ENCODE measurements at regions not wholly inside any gene's neighbourhood (a gene's known extent, or its start where the extent isn't known, plus 50 kb on each side); places are given as distances from the start of the nearest gene placed in this dataset.

DNA sequence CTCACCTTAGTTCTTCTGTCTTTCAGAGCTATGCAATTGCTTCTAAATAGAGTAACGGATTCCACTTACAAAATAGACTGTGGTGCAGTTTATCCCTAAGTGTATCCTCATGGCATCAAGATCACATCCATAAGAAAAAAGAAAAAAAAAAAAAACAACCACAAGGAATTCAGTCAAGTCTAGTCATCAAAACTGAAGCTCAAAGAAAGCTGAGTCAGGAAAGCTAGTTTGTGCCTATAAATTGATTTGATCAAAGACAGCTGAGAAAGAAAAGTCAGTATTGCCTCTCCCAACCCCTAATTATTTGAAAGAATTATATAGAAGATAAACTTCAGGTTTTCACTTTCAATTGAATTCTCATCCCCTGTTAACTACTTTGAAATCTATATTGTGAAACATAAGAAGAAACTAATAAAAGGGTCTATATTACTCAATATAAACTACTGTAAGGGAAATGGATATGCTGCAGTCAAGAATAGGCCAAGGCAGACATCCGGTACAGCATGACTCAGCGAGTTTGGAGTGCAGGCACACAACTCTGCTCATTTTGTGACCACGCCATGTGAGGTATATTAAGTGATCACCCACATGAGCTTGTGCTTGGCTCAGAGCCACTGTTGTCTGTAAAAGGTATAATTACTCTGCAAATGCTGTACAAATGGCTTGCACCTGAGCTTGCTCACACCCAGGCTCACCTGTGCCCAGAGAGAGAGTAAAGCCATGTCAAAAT, 568.1 kb upstream of the CRIM1 start:
- Histone ChIP-seq H3K79me2 (ENCODE audit: low read length) (no peaks in the 10 kb centered on the region), H3K36me3 (ENCODE audit: low read depth, low read length) (no peaks in the 10 kb centered on the region), H3K4me3 (ENCODE audit: low read length) (no peak overlapping the region), H3K4me2 (ENCODE audit: low read length) (no peak overlapping the region), H4K20me1 (ENCODE audit: low read length) (no peaks in the 10 kb centered on the region), H2AFZ (ENCODE audit: low read length) (no peak overlapping the region), H3K9ac (ENCODE audit: low read length) (no peak overlapping the region), H3K9me3 (ENCODE audit: low read length) (peaks cover 9% of the 10 kb centered on the region; the same call in 1 of the 2 replicates), H3K27me3 (ENCODE audit: low read length) (no peaks in the 10 kb centered on the region), H3K9me2 (replicated peaks; ENCODE audit: low read length) (no peaks in the 10 kb centered on the region), H3K27ac (ENCODE audit: low read length) (no peak overlapping the region), H3F3A (ENCODE audit: low read length, unreplicated experiment) (no peaks in the 10 kb centered on the region), H3K4me1 (ENCODE audit: insufficient read depth, low read length) (no peaks in the 10 kb centered on the region)
- intact Hi-C loops (cut with micrococcal nuclease) = no loop called here
- POLR2A ChIA-PET (ENCODE audit: unreplicated experiment) = no interaction called here
- no TSS peak for BruUV-seq (replicated peaks)
- TF ChIP-seq EZH2phosphoT487 (IDR thresholded peaks at IDR 0.05; ENCODE audit: borderline replicate concordance, low read length) (no peak), EZH2 (IDR thresholded peaks at IDR 0.05; ENCODE audit: low read length, unreplicated experiment) (no peak)
- TF ChIP-seq, protein P1, sequence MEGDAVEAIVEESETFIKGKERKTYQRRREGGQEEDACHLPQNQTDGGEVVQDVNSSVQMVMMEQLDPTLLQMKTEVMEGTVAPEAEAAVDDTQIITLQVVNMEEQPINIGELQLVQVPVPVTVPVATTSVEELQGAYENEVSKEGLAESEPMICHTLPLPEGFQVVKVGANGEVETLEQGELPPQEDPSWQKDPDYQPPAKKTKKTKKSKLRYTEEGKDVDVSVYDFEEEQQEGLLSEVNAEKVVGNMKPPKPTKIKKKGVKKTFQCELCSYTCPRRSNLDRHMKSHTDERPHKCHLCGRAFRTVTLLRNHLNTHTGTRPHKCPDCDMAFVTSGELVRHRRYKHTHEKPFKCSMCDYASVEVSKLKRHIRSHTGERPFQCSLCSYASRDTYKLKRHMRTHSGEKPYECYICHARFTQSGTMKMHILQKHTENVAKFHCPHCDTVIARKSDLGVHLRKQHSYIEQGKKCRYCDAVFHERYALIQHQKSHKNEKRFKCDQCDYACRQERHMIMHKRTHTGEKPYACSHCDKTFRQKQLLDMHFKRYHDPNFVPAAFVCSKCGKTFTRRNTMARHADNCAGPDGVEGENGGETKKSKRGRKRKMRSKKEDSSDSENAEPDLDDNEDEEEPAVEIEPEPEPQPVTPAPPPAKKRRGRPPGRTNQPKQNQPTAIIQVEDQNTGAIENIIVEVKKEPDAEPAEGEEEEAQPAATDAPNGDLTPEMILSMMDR (conservative IDR thresholded peaks at IDR 0.05; ENCODE audit: low read depth, low read length) = no peak
- ATAC-seq (no peak), DNase-seq (peak; percentile 6)
- CTCF ChIA-PET = no interaction called here

DNA sequence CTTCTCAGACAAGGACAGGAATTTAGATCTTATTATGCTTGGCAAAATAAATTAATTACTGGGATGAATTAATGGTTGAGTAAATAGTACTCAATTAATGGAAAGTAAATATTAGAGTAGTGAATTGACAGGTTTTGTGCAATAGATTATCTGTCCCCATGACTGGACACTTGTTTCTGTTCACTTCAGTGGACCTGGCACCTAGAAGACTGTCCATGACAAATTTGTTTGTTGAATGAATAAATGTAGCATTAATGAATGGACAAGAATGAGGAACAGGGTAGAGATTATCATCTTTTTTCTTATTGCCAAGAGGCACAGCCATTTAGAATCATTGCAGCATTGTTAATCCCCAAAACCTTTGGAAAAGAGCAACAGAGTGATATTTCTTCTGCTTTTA, 570.0 kb upstream of the CRIM1 start:
- intact Hi-C loops (cut with micrococcal nuclease) = no loop called here
- Histone ChIP-seq H3K27me3 (ENCODE audit: low read length) (no peaks in the 10 kb centered on the region), H4K20me1 (ENCODE audit: low read length) (no peaks in the 10 kb centered on the region), H3K4me2 (ENCODE audit: low read length) (no peak overlapping the region), H3K9ac (ENCODE audit: low read length) (no peak overlapping the region), H3K36me3 (ENCODE audit: low read depth, low read length) (no peaks in the 10 kb centered on the region), H3K9me2 (replicated peaks; ENCODE audit: low read length) (no peaks in the 10 kb centered on the region), H3K4me3 (ENCODE audit: low read length) (no peak overlapping the region), H3K4me1 (ENCODE audit: insufficient read depth, low read length) (no peaks in the 10 kb centered on the region), H3K79me2 (ENCODE audit: low read length) (no peaks in the 10 kb centered on the region), H3K27ac (ENCODE audit: low read length) (no peak overlapping the region), H3F3A (ENCODE audit: low read length, unreplicated experiment) (no peaks in the 10 kb centered on the region), H2AFZ (ENCODE audit: low read length) (no peak overlapping the region), H3K9me3 (ENCODE audit: low read length) (peaks cover 9% of the 10 kb centered on the region; the same call in 1 of the 2 replicates)
- BruUV-seq (replicated peaks) = no TSS peak
- ChIA-PET CTCF (no interaction called here), POLR2A (ENCODE audit: unreplicated experiment) (no interaction called here)
- no peak for TF ChIP-seq EZH2 (IDR thresholded peaks at IDR 0.05; ENCODE audit: low read length, unreplicated experiment)
- TF ChIP-seq, protein P1 (conservative IDR thresholded peaks at IDR 0.05; ENCODE audit: low read depth, low read length) = no peak
- no peak for ATAC-seq
- DNase-seq = no peak

DNA sequence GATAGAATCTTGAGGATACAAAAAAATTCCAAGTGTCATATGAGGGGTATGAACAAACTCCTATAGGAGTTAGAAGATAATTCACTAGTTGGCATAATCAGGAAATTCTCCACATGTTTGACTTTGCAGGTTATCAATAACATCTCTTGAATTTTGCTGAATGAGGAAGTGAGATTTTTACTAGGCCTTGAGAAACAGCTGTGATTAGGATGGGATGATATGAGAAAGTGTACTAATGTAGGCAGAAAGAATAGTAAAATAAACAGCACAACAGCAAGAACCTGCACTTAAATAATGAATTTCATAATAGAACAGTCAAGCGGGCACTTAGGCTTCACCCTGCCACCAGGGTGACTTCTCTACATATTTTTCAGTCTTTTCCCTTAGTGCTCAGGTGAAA, 570.8 kb upstream of the CRIM1 start:
- H3K4me1 ChIP-seq (ENCODE audit: insufficient read depth, low read length) = no peaks in the 10 kb centered on the region
- no peaks in the 10 kb centered on the region for H3K27me3 ChIP-seq (ENCODE audit: low read length)
- DNase-seq = no peak
- no peaks in the 10 kb centered on the region for H3K36me3 ChIP-seq (ENCODE audit: low read depth, low read length)
- intact Hi-C loops (cut with micrococcal nuclease) = no loop called here
- peaks cover 9% of the 10 kb centered on the region; the same call in 1 of the 2 replicates for H3K9me3 ChIP-seq (ENCODE audit: low read length)
- H3K27ac ChIP-seq (ENCODE audit: low read length) = no peak overlapping the region
- no peak overlapping the region for H3K9ac ChIP-seq (ENCODE audit: low read length)
- no peaks in the 10 kb centered on the region for H3K79me2 ChIP-seq (ENCODE audit: low read length)
- no TSS peak for BruUV-seq (replicated peaks)
- no peaks in the 10 kb centered on the region for H4K20me1 ChIP-seq (ENCODE audit: low read length)
- H3F3A ChIP-seq (ENCODE audit: low read length, unreplicated experiment) = no peaks in the 10 kb centered on the region
- no peak overlapping the region for H3K4me3 ChIP-seq (ENCODE audit: low read length)
- H3K4me2 ChIP-seq (ENCODE audit: low read length) = no peak overlapping the region
- H3K9me2 ChIP-seq (replicated peaks; ENCODE audit: low read length) = no peaks in the 10 kb centered on the region
- no peak for ATAC-seq
- POLR2A ChIA-PET (ENCODE audit: unreplicated experiment) = no interaction called here
- no peak overlapping the region for H2AFZ ChIP-seq (ENCODE audit: low read length)
- CTCF ChIA-PET = no interaction called here
- TF ChIP-seq, protein P1 (conservative IDR thresholded peaks at IDR 0.05; ENCODE audit: low read depth, low read length) = no peak
- TF ChIP-seq EZH2phosphoT487 (IDR thresholded peaks at IDR 0.05; ENCODE audit: borderline replicate concordance, low read length) (no peak), EZH2 (IDR thresholded peaks at IDR 0.05; ENCODE audit: low read length, unreplicated experiment) (no peak)
